Natural killer cell (primary cell): ENCODE measurements at regions not wholly inside any gene's neighbourhood (a gene's known extent, or its start where the extent isn't known, plus 50 kb on each side); places are given as distances from the start of the nearest gene placed in this dataset.

Experiments
- ATAC-seq, 3 donors: fragments of 150-1000 bp in 2 of 3; fragments of 200-7000 bp in 1 of 3; cut with Tn5 transposase; 1 replicate in 1 of 3; 2 replicates in 2 of 3; pipeline ENCODE4 v1.10.0; 2021; ENCODE audit warnings: mild to moderate bottlenecking in 2 of 3, moderate library complexity in 2 of 3
- DNase-seq, 2 donors: peaks; one replicate each; pipeline versions ENCODE4 v3.0.0 to v3.0.0-alpha.2; 2013 to 2021; ENCODE audit warnings: mixed read lengths in 1 of 2
- H3K27ac ChIP-seq: one replicate; pipeline ENCODE4 v1.5.1; 2013; ENCODE audit warnings: mild to moderate bottlenecking, low read length
- H3K27me3 ChIP-seq: one replicate; pipeline ENCODE4 v1.6.1; 2013; ENCODE audit warnings: low read length; ENCODE audit not compliant: control insufficient read depth, insufficient read depth
- H3K36me3 ChIP-seq: one replicate; pipeline ENCODE4 v1.6.1; 2013; ENCODE audit warnings: low read length; ENCODE audit not compliant: control insufficient read depth, insufficient read depth
- H3K4me1 ChIP-seq: one replicate; pipeline ENCODE4 v1.6.1; 2013; ENCODE audit warnings: low read length; ENCODE audit not compliant: control insufficient read depth, insufficient read depth
- H3K4me3 ChIP-seq: one replicate; pipeline ENCODE4 v1.5.1; 2013; ENCODE audit warnings: low read length
- H3K9me3 ChIP-seq: one replicate; pipeline ENCODE4 v1.6.1; 2013; ENCODE audit warnings: low read length; ENCODE audit not compliant: control insufficient read depth, insufficient read depth
- H3K27ac Mint-ChIP-seq, 2 donors: one replicate each; pipeline ENCODE4 v1.8.0; 2022; ENCODE audit warnings: mild to moderate bottlenecking in 2 of 2, mixed read lengths in 2 of 2, moderate library complexity in 1 of 2
- H3K27me3 Mint-ChIP-seq, 2 donors: one replicate each; pipeline ENCODE4 v1.8.0; 2022; ENCODE audit warnings: low read depth in 2 of 2, mixed read lengths in 2 of 2
- H3K36me3 Mint-ChIP-seq: one replicate; pipeline ENCODE4 v1.8.0; 2022; ENCODE audit warnings: mixed read lengths
- H3K4me1 Mint-ChIP-seq, 2 donors: one replicate each; pipeline ENCODE4 v1.8.0; 2022; ENCODE audit warnings: mixed read lengths in 2 of 2
- H3K4me3 Mint-ChIP-seq: one replicate; pipeline ENCODE4 v1.8.0; 2022; ENCODE audit warnings: mild to moderate bottlenecking, moderate library complexity, mixed read lengths
- H3K9me3 Mint-ChIP-seq, 2 donors: one replicate each; pipeline ENCODE4 v1.8.0; 2022; ENCODE audit warnings: mixed read lengths in 2 of 2
- WGBS: methylation state at CpG from one replicate; pipeline ENCODE4 v1.1.7; 2013; ENCODE audit warnings: missing lambda C conversion rate; ENCODE audit not compliant: insufficient coverage; 5-methylcytosine and 5-hydroxymethylcytosine counted together
- intact Hi-C: fragments of 100-400 bp; cut with micrococcal nuclease; formaldehyde crosslinking; loops from one replicate; pipeline ENCODE4 v1.14.2; 2022
- TF ChIP-seq, protein P1 (sequence below): fragments of 200-600 bp; IDR thresholded peaks from one replicate; pipeline ENCODE4 v1.8.0; 2022; ENCODE audit warnings: antibody characterized with exemption

DNA sequence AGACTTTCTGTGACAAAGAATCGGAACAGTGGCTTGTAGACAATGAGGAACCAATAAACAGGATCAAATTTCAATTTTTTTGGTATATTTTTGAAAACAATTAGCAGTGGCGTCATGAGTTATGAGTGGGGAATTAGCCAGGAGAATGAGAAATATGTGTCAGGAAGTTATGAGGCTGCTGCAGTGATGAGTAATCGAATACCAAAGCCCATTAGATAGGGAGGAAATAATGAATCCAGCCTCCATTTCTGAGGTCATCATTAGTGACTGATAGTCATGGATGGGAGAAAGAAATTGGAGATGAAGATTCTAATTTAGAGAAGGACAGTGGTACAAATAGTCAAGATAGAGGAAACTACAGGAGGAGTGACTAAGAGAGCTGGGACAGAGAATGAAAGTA, 673.1 kb upstream of the VRK2 start:
- Mint-ChIP-seq H3K4me3 (no peak overlapping the region), H3K4me1 (no peaks in the 10 kb centered on the region), H3K27ac (no peak overlapping the region), H3K9me3 (peaks cover 15 to 16% of the 10 kb centered on the region in 2 donors), H3K27me3 (no peaks in the 10 kb centered on the region), H3K36me3 (no peaks in the 10 kb centered on the region)
- WGBS = 80% methylated on average over 3 of the region's 3 CpGs
- no peak for DNase-seq
- Histone ChIP-seq H3K4me1 (no peaks in the 10 kb centered on the region), H3K36me3 (no peaks in the 10 kb centered on the region), H3K27ac (no peak overlapping the region), H3K9me3 (no peaks in the 10 kb centered on the region), H3K4me3 (no peak overlapping the region), H3K27me3 (no peaks in the 10 kb centered on the region)
- intact Hi-C loops = no loop called here
- ATAC-seq = no peak
- TF ChIP-seq, protein P1, sequence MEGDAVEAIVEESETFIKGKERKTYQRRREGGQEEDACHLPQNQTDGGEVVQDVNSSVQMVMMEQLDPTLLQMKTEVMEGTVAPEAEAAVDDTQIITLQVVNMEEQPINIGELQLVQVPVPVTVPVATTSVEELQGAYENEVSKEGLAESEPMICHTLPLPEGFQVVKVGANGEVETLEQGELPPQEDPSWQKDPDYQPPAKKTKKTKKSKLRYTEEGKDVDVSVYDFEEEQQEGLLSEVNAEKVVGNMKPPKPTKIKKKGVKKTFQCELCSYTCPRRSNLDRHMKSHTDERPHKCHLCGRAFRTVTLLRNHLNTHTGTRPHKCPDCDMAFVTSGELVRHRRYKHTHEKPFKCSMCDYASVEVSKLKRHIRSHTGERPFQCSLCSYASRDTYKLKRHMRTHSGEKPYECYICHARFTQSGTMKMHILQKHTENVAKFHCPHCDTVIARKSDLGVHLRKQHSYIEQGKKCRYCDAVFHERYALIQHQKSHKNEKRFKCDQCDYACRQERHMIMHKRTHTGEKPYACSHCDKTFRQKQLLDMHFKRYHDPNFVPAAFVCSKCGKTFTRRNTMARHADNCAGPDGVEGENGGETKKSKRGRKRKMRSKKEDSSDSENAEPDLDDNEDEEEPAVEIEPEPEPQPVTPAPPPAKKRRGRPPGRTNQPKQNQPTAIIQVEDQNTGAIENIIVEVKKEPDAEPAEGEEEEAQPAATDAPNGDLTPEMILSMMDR = no peak

DNA sequence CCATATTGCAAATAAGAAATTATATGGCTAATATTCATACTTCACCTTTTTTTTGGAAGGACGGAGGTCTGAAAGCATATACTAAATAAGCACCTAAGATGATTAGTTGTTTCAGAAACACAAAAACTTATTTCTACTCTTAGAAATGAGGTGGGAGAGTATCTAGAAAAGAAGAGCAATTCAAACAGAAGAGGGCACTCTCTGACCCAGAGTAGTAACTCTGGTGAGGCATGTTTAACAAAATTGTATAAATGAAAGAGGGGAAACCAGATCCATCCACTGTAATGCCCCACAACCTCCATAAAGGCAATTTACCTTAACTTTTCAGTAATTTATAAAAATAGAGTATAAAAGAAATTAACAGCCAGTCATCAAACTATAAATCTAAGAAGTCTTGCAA, 669.6 kb upstream of the VRK2 start:
- TF ChIP-seq, protein P1 = no peak
- intact Hi-C loops = no loop called here
- no CpG with 5 or more reads among the region's 1 CpG for WGBS

DNA sequence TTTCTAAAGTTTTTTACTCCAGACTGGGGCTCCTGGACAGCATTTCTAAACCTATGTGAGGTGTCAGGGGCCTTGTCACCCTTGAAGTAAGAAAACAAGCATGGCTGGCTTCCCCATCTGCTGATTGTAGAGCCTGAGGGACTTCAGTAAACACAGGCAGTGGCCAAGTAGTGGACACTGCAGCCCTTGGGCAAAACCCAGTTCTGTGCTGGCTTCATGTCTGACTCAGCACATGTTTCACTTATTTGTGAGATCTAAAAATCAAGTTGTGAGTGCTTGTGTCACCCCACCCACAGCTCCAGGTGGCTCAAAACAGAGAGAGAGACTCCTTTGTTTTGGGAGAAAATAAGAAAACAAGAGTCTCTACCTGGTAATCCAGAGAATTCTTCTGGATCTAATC, 660.3 kb upstream of the VRK2 start:
- peaks cover 25 to 37% of the 10 kb centered on the region in 2 donors for H3K9me3 Mint-ChIP-seq
- no peak for DNase-seq
- no peaks in the 10 kb centered on the region for H3K4me1 Mint-ChIP-seq
- intact Hi-C loops = no loop called here
- Histone ChIP-seq H3K36me3 (no peaks in the 10 kb centered on the region), H3K4me1 (no peaks in the 10 kb centered on the region), H3K27ac (no peak overlapping the region), H3K9me3 (peaks cover 19% of the 10 kb centered on the region), H3K4me3 (no peak overlapping the region), H3K27me3 (no peaks in the 10 kb centered on the region)
- no peak overlapping the region for H3K27ac Mint-ChIP-seq
- H3K27me3 Mint-ChIP-seq = no peaks in the 10 kb centered on the region
- H3K4me3 Mint-ChIP-seq = no peak overlapping the region
- ATAC-seq = no peak
- TF ChIP-seq, protein P1 = no peak
- H3K36me3 Mint-ChIP-seq = peaks cover 18% of the 10 kb centered on the region

More for the DNA sequence above, 669.6 kb upstream of the VRK2 start:
- H3K9me3 ChIP-seq = peaks cover 3% of the 10 kb centered on the region
- no peak overlapping the region for H3K27ac ChIP-seq
- ATAC-seq = no peak
- no peak overlapping the region for H3K4me3 ChIP-seq
- Mint-ChIP-seq H3K4me1 (no peaks in the 10 kb centered on the region), H3K36me3 (peaks cover 5% of the 10 kb centered on the region), H3K9me3 (peaks cover 11 to 13% of the 10 kb centered on the region in 2 donors), H3K27me3 (no peaks in the 10 kb centered on the region), H3K27ac (no peak overlapping the region), H3K4me3 (no peak overlapping the region)
- no peak for DNase-seq
- no peaks in the 10 kb centered on the region for H3K36me3 ChIP-seq
- no peaks in the 10 kb centered on the region for H3K4me1 ChIP-seq
- no peaks in the 10 kb centered on the region for H3K27me3 ChIP-seq

DNA sequence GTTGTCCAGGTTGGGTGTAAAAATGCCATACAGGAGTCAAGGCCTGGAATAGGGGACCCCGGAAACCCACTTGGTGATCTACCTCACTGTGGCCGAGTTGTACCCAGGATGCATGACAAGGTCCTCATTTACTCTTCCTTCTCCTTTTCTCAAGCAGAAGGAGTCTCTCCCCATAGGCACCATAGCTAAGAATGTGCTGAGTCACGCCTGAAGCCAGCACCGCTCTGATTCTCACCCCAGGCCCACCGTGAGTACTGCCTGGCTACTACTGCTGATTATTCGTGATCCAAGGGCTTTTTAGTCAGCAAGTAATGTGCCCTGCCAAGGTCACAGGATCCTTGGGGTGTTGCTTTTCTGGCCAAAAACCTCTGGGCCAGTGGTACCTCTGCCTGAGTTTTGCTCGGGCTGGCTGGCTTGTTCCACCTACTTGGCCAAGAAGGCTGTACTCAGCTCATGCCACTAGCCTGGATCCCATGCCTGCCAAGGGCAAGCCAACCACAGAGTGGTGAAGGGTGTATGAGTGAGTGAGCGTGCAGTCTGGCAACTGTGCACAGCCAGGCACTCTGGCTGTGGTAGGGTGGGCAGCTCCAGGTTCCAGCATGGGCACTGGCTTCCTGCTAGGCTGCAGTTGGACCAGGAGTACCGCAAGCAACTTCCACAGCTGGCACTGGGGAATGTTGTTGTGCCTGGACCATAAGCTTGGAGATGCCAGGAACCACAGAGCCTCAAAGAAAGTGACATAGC, 650.1 kb upstream of the VRK2 start:
- 37% methylated on average over 9 of the region's 9 CpGs for WGBS
- no peak overlapping the region for H3K4me3 ChIP-seq
- H3K36me3 ChIP-seq = no peaks in the 10 kb centered on the region
- ATAC-seq (no peak), DNase-seq (no peak)
- Mint-ChIP-seq H3K4me3 (no peak overlapping the region), H3K36me3 (peaks cover 13% of the 10 kb centered on the region), H3K9me3 (peaks cover 23 to 31% of the 10 kb centered on the region in 2 donors), H3K27me3 (no peaks in the 10 kb centered on the region), H3K27ac (no peak overlapping the region), H3K4me1 (no peaks in the 10 kb centered on the region)
- no peak overlapping the region for H3K27ac ChIP-seq
- TF ChIP-seq, protein P1 = no peak
- intact Hi-C loops = no loop called here
- H3K27me3 ChIP-seq = no peaks in the 10 kb centered on the region
- peaks cover 17% of the 10 kb centered on the region for H3K9me3 ChIP-seq
- no peaks in the 10 kb centered on the region for H3K4me1 ChIP-seq
